K562 (cell line): ENCODE measurements at regions not wholly inside any gene's neighbourhood (a gene's known extent, or its start where the extent isn't known, plus 50 kb on each side); places are given as distances from the start of the nearest gene placed in this dataset.

Experiments
- ATAC-seq: fragments of 200-7000 bp; cut with Tn5 transposase; 3 replicates; pipeline ENCODE4 v1.9.1; 2020; ENCODE audit warnings: moderate library complexity
- BruUV-seq: library from RNA; stranded (reverse); fragments of 400-500 nt; replicated peaks from 2 replicates; lab custom pipeline; 2021; lab: Mats Ljungman, UMichigan
- CTCF ChIA-PET: fragments of 300-600 bp; formaldehyde crosslinking; extraction: SDS; loops from one replicate; lab custom pipeline; 2021; ENCODE audit warnings: low intra/inter-chr PET ratio; lab: Yijun Ruan, JAX
- POLR2A ChIA-PET: fragments of 300-600, 350-650 bp; sonication (Branson Sonifier 250); formaldehyde crosslinking; extraction: SDS; loops from one replicate; lab custom pipeline; 2021; ENCODE audit warnings: antibody characterized with exemption, inconsistent platforms; lab: Yijun Ruan, JAX
- DNase-seq, 4 experiments: peaks; one replicate each; pipeline versions ENCODE4 v3.0.0 to v3.0.0-alpha.2; 2011 to 2018; ENCODE audit warnings: low spot score in 3 of 4, mixed read lengths in 3 of 4; ENCODE audit errors: extremely low read depth in 1 of 4
- FAIRE-seq: peaks from 2 replicates; lab custom pipeline; 2011; peaks lifted over from hg19 to GRCh38; lab: Jason Lieb, UNC
- H2AFZ ChIP-seq: 2 replicates; pipeline ENCODE4 v1.6.0; 2011; ENCODE audit warnings: low read depth, low read length, control low read depth, inconsistent platforms
- H3K27ac ChIP-seq: fragments of 200-600 bp; 3 replicates; pipeline ENCODE4 v1.8.0; 2011; ENCODE audit warnings: low read depth, mild to moderate bottlenecking, control low read depth, inconsistent platforms, low read length, moderate library complexity, mixed read lengths; ENCODE audit errors: extremely low read depth
- H3K27me3 ChIP-seq, 2 experiments: fragments of 300-600 bp in 1 of 2; 2 replicates in 1 of 2; 3 replicates in 1 of 2; pipeline versions ENCODE4 v1.6.0 to v1.8.0; 2011; ENCODE audit warnings: inconsistent platforms in 2 of 2, low read length in 2 of 2, mild to moderate bottlenecking in 1 of 2, mixed read lengths in 1 of 2, moderate library complexity in 1 of 2; ENCODE audit not compliant: control insufficient read depth in 2 of 2, insufficient read depth in 2 of 2
- H3K36me3 ChIP-seq: fragments of 300-600 bp; 3 replicates; pipeline ENCODE4 v1.8.0; 2011; ENCODE audit warnings: mild to moderate bottlenecking, low read length, inconsistent platforms; ENCODE audit not compliant: control insufficient read depth, insufficient read depth
- H3K4me1 ChIP-seq, 2 experiments: fragments of 200-600 bp in 1 of 2; replicated peaks in 1 of 2; 2 replicates in 1 of 2; 3 replicates in 1 of 2; pipeline versions ENCODE4 v1.5.1 to v1.8.0; 2011; ENCODE audit warnings: inconsistent platforms in 2 of 2, low read length in 2 of 2, mild to moderate bottlenecking in 1 of 2, mixed read lengths in 1 of 2, moderate library complexity in 1 of 2; ENCODE audit not compliant: control insufficient read depth in 2 of 2, insufficient read depth in 2 of 2
- H3K4me2 ChIP-seq: 2 replicates; pipeline ENCODE4 v1.6.1; 2011; ENCODE audit warnings: low read length, control low read depth, inconsistent platforms, mixed read lengths; ENCODE audit not compliant: insufficient read depth
- H3K4me3 ChIP-seq: fragments of 200-600 bp; sonication (generic), shearing (Covaris generic); 2 replicates; pipeline ENCODE4 v1.5.1; 2016; ENCODE audit warnings: control low read depth, inconsistent platforms
- H3K79me2 ChIP-seq: fragments of 200-600 bp; 3 replicates; pipeline ENCODE4 v1.8.0; 2011; ENCODE audit warnings: low read length, inconsistent platforms; ENCODE audit not compliant: control insufficient read depth, insufficient read depth
- H3K9ac ChIP-seq, 2 experiments: 2 replicates each; pipeline versions ENCODE4 v1.6.0 to v1.6.1; 2011; ENCODE audit warnings: low read depth in 2 of 2, low read length in 2 of 2, control low read depth in 1 of 2, inconsistent platforms in 1 of 2, mild to moderate bottlenecking in 1 of 2, mixed read lengths in 1 of 2; ENCODE audit not compliant: insufficient read depth in 1 of 2
- H3K9me1 ChIP-seq: one replicate; pipeline ENCODE4 v1.6.0; 2011; ENCODE audit warnings: inconsistent platforms, mild to moderate bottlenecking, low read length, moderate library complexity; ENCODE audit not compliant: control insufficient read depth, insufficient read depth
- H3K9me3 ChIP-seq: replicated peaks from 2 replicates; pipeline ENCODE4 v1.5.1; 2011; ENCODE audit warnings: low read depth, low read length, inconsistent platforms; ENCODE audit not compliant: control insufficient read depth, insufficient read depth
- H4K20me1 ChIP-seq: replicated peaks from 2 replicates; pipeline ENCODE4 v1.6.1; 2011; ENCODE audit warnings: low read length, inconsistent platforms, mixed read lengths; ENCODE audit not compliant: control insufficient read depth, insufficient read depth
- CHD1 ChIP-seq: fragments of 200-600 bp; sonication (generic); IDR thresholded peaks from one replicate; pipeline ENCODE4 v1.6.1; 2012; ENCODE audit warnings: mild to moderate bottlenecking, moderate library complexity, low read length, inconsistent platforms
- DDX20 ChIP-seq: fragments of 450-650 bp; IDR thresholded peaks from 2 replicates; pipeline ENCODE4 v1.6.1; 2016; ENCODE audit warnings: missing genetic modification characterization, low read depth, mild to moderate bottlenecking, missing compliant biosample characterization, moderate library complexity
- MTA2 ChIP-seq: fragments of 450-650 bp; IDR thresholded peaks from 2 replicates; pipeline ENCODE4 v1.6.1; 2016; ENCODE audit warnings: low read depth
- NFRKB ChIP-seq: fragments of 450-650 bp; IDR thresholded peaks from 2 replicates; pipeline ENCODE4 v1.6.1; 2016; ENCODE audit warnings: low read depth
- OTX1 ChIP-seq: fragments of 450-650 bp; formaldehyde crosslinking; IDR thresholded peaks from 2 replicates; pipeline ENCODE4 v1.4.0; 2022; ENCODE audit warnings: mild to moderate bottlenecking
- RBM14 ChIP-seq: fragments of 200-400 bp; formaldehyde crosslinking; IDR thresholded peaks from 2 replicates; pipeline ENCODE4 v1.6.1; 2018; ENCODE audit warnings: low read depth, mild to moderate bottlenecking, low read length, moderate library complexity, borderline replicate concordance; ENCODE audit not compliant: insufficient read depth
- RFX7 ChIP-seq: fragments of 250-450 bp; sonication (Bioruptor Pico); IDR thresholded peaks from 2 replicates; pipeline ENCODE4 v1.5.1; 2021; ENCODE audit warnings: mild to moderate bottlenecking
- RREB1 ChIP-seq: fragments of 250-450 bp; sonication (Bioruptor Pico); IDR thresholded peaks from 2 replicates; pipeline ENCODE4 v1.4.0; 2020
- SNIP1 ChIP-seq: fragments of 450-650 bp; IDR thresholded peaks from 2 replicates; pipeline ENCODE4 v1.7.1; 2017; ENCODE audit warnings: low read depth, mild to moderate bottlenecking
- SREBF1 ChIP-seq: fragments of 150-350 bp; IDR thresholded peaks from 2 replicates; pipeline ENCODE4 v1.6.1; 2014; ENCODE audit warnings: antibody characterized with exemption, low read depth, low read length, borderline replicate concordance
- SRSF9 ChIP-seq: fragments of 200-400 bp; formaldehyde crosslinking; IDR thresholded peaks from 2 replicates; pipeline ENCODE4 v1.6.1; 2017; ENCODE audit warnings: low read depth, low read length, borderline replicate concordance
- STAT5B ChIP-seq: fragments of 250-450 bp; sonication (Bioruptor Pico); IDR thresholded peaks from 2 replicates; pipeline ENCODE4 v1.8.0; 2021; ENCODE audit warnings: mild to moderate bottlenecking, inconsistent platforms
- THRA ChIP-seq: fragments of 450-650 bp; IDR thresholded peaks from 2 replicates; pipeline ENCODE4 v1.6.1; 2017; ENCODE audit warnings: mild to moderate bottlenecking, moderate library complexity
- XRCC4 ChIP-seq: IDR thresholded peaks from one replicate; pipeline ENCODE4 v1.6.1; 2011; ENCODE audit not compliant: insufficient read depth, insufficient read length; ENCODE audit errors: extremely low read depth
- WGBS: fragments of 100-300 bp; shearing (Covaris generic); methylation state at CpG from one replicate; pipeline ENCODE4 v1.1.6; 2016; ENCODE audit warnings: low coverage, mixed read lengths; ENCODE audit not compliant: insufficient coverage; ENCODE audit errors: missing lambda C conversion rate; 5-methylcytosine and 5-hydroxymethylcytosine counted together
- in situ Hi-C: fragments of 300-500 bp; cut with MboI; formaldehyde crosslinking; loops from 4 replicates; pipeline ENCODE4 v1.15.0; 2018; ENCODE audit warnings: inconsistent platforms, mixed read lengths
- intact Hi-C: fragments of 100-400 bp; cut with micrococcal nuclease; formaldehyde crosslinking; loops from 2 replicates; pipeline ENCODE4 v1.14.2; 2022

GRCh38 chr5:116772806-116773205 is 198.2 kb upstream of the SEMA6A start:
- no peaks in the 10 kb centered on the region for H3K36me3 ChIP-seq
- H4K20me1 ChIP-seq = no peaks in the 10 kb centered on the region
- in situ Hi-C loops (no loop called here), intact Hi-C loops (no loop called here)
- no peak for ATAC-seq
- no peak overlapping the region for H3K4me3 ChIP-seq
- H3K9me1 ChIP-seq = no peaks in the 10 kb centered on the region
- ChIA-PET POLR2A (no interaction called here), CTCF (no interaction called here)
- no peaks in the 10 kb centered on the region for H3K9me3 ChIP-seq
- H3K4me2 ChIP-seq = no peak overlapping the region
- 0% methylated on average over 3 of the region's 3 CpGs for WGBS
- no peak overlapping the region for H2AFZ ChIP-seq
- DNase-seq = no peak
- no peak overlapping the region for H3K27ac ChIP-seq
- no TSS peak for BruUV-seq
- H3K27me3 ChIP-seq = no peaks in the 10 kb centered on the region
- no peak for FAIRE-seq
- no peak for TF ChIP-seq SNIP1
- no peak for TF ChIP-seq RREB1 (CRISPR knock-in tag)
- TF ChIP-seq RBM14 = no peak
- TF ChIP-seq OTX1 = no peak
- no peak for TF ChIP-seq SRSF9
- no peak for TF ChIP-seq NFRKB
- no peak for TF ChIP-seq MTA2
- TF ChIP-seq XRCC4 = no peak
- TF ChIP-seq THRA = no peak
- no peak for TF ChIP-seq CHD1
- TF ChIP-seq STAT5B (CRISPR knock-in tag) = no peak
- no peak for TF ChIP-seq DDX20 (tag)
- no peak for TF ChIP-seq RFX7
- no peak for TF ChIP-seq SREBF1
- no peak overlapping the region for H3K9ac ChIP-seq
- H3K4me1 ChIP-seq = no peaks in the 10 kb centered on the region
- no peaks in the 10 kb centered on the region for H3K79me2 ChIP-seq
